Effector memory CD4-positive, alpha-beta T cell (primary cell): ENCODE measurements at regions not wholly inside any gene's neighbourhood (a gene's known extent, or its start where the extent isn't known, plus 50 kb on each side); places are given as distances from the start of the nearest gene placed in this dataset.

Experiments
- DNase-seq, 3 donors: peaks; one replicate each; pipeline ENCODE4 v3.0.0-alpha.2; 2020
- H3K27ac ChIP-seq: 2 replicates; pipeline ENCODE4 v1.7.0; 2013; ENCODE audit warnings: mild to moderate bottlenecking, low read length, moderate library complexity; ENCODE audit not compliant: insufficient read depth, poor library complexity, severe bottlenecking
- H3K27me3 ChIP-seq: replicated peaks from 2 replicates; pipeline ENCODE4 v1.7.0; 2013; ENCODE audit warnings: mild to moderate bottlenecking, low read length; ENCODE audit not compliant: insufficient read depth, control insufficient read depth, poor library complexity, severe bottlenecking
- H3K36me3 ChIP-seq: 2 replicates; pipeline ENCODE4 v1.7.0; 2013; ENCODE audit warnings: mild to moderate bottlenecking, low read length, moderate library complexity; ENCODE audit not compliant: control insufficient read depth, insufficient read depth
- H3K4me1 ChIP-seq: 2 replicates; pipeline ENCODE4 v1.7.0; 2013; ENCODE audit warnings: low read length, mild to moderate bottlenecking; ENCODE audit not compliant: control insufficient read depth, insufficient read depth, poor library complexity, severe bottlenecking
- H3K4me3 ChIP-seq: 2 replicates; pipeline ENCODE4 v1.7.0; 2013; ENCODE audit warnings: low read length, low read depth, mild to moderate bottlenecking; ENCODE audit not compliant: insufficient read depth, poor library complexity, severe bottlenecking
- H3K9me3 ChIP-seq: 2 replicates; pipeline ENCODE4 v1.7.0; 2013; ENCODE audit warnings: mild to moderate bottlenecking, low read length, moderate library complexity; ENCODE audit not compliant: control insufficient read depth

DNA sequence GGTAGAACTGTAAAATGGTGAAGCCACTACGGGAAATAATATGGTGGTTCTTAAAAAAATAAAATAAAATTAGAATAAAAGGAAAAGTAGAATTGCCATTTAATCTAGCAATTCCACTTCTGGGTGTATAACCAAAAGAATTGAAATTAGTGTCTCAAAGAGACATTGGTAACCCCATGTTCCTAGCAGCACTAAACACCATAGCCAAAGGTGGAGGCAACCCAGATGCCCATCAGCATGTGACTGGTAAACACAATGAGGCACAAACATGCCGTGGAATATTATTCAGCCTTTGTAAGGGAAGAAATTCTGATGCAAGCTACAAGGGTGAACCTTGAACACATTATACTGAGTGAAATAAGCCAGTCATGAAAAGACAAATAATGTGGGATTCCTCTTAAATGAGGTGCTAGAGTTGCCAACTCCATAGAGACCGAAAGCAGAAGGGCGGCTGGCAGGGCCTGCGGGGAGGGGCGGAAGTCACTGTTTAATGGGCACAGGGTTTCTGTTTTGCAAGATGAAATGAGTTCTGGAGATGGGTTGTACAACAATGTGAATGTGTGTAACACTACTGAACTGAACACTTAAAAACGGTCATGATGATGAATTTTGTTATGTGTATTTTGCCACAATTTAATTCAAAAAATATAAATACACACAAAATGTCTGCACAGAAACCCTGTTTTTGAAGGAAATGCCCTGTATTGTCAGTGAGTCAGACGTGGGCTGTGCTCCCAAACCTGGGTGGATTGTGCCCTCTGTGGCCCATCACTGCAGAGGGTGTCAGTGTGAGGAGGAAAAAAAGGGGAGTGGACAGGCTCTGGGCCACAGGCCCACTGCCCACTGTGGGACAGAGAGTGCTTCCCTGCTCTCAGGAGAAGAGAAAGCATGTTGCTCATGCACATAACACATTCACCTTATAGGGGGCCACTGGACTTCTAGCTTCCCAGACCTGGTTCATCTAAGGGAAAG is 49.6 kb upstream of the CD93 start:
- Histone ChIP-seq H3K4me3 (no peak overlapping the region), H3K27me3 (no peaks in the 10 kb centered on the region), H3K9me3 (no peaks in the 10 kb centered on the region), H3K27ac (no peak overlapping the region), H3K4me1 (no peaks in the 10 kb centered on the region), H3K36me3 (no peaks in the 10 kb centered on the region)
- DNase-seq, result no peak
